ENCODE measurements at regions not wholly inside any gene's neighbourhood (a gene's known extent, or its start where the extent isn't known, plus 50 kb on each side); places are given as distances from the start of the nearest gene placed in this dataset.

DNA sequence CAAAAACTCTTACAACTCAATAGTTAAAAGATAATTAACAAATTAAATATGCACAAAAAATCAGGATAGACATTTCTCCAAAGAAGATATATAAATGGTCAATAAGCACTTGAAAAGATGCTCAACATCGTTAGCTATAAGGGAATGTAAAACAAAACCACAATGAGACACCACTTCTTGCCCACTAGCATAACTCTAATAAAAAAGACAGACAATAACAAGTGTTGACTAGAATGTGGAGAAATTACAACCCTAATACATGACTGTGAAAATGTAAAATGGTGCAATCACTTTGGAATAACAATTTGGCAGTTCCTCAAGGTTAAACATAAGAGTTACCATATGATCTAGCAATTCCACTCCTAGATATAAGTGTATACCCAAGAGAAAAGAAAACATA is 74.3 kb upstream of the PCGF5 start:
- Histone ChIP-seq H3K36me3 (ENCODE audit: control insufficient read depth, insufficient read depth, low read length) (no peaks in the 10 kb centered on the region), H3K4me1 (ENCODE audit: control insufficient read depth, insufficient read depth, low read length) (no peaks in the 10 kb centered on the region), H3K27ac (ENCODE audit: low read length) (no peak overlapping the region), H3K9me3 (ENCODE audit: control insufficient read depth, insufficient read depth, low read length) (no peaks in the 10 kb centered on the region), H3K27me3 (ENCODE audit: control insufficient read depth, insufficient read depth, low read length) (no peaks in the 10 kb centered on the region), H3K4me3 (ENCODE audit: low read length) (no peak overlapping the region)
- WGBS (ENCODE audit: insufficient coverage) = no CpG with 5 or more reads among the region's 1 CpG
- Mint-ChIP-seq H3K4me1 (no peaks in the 10 kb centered on the region), H3K9me3 (no peaks in the 10 kb centered on the region), H3K27me3 (ENCODE audit: low read depth in 2 of 2) (peaks cover 21 to 22% of the 10 kb centered on the region in 2 donors), H3K4me3 (no peak overlapping the region), H3K36me3 (no peaks in the 10 kb centered on the region), H3K27ac (no peak overlapping the region)
- ATAC-seq (no peak), DNase-seq (no peak)
- TF ChIP-seq, protein P1, sequence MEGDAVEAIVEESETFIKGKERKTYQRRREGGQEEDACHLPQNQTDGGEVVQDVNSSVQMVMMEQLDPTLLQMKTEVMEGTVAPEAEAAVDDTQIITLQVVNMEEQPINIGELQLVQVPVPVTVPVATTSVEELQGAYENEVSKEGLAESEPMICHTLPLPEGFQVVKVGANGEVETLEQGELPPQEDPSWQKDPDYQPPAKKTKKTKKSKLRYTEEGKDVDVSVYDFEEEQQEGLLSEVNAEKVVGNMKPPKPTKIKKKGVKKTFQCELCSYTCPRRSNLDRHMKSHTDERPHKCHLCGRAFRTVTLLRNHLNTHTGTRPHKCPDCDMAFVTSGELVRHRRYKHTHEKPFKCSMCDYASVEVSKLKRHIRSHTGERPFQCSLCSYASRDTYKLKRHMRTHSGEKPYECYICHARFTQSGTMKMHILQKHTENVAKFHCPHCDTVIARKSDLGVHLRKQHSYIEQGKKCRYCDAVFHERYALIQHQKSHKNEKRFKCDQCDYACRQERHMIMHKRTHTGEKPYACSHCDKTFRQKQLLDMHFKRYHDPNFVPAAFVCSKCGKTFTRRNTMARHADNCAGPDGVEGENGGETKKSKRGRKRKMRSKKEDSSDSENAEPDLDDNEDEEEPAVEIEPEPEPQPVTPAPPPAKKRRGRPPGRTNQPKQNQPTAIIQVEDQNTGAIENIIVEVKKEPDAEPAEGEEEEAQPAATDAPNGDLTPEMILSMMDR (IDR thresholded peaks at IDR 0.05) = no peak
- intact Hi-C loops (cut with micrococcal nuclease) = no loop called here

DNA sequence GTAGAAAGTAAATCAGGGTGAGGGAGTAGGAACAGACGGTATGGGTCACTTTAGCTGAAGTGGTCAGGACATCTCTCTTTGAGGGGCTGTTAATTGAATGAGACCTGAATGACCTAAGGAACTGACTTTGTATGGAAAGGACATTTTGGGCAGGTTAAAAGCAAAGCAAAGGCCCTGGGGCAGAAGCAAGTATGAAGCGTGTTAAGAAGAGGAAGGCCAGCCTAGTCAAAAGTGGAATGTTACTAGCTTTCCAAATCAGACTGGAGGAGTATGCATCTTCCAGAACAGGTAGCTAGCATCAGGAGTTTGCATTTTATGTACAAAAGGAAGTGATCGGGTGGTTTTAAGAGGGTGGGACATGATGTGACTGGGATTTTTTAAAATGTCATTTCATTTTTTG is 70.9 kb upstream of the PCGF5 start:
- DNase-seq (no peak), ATAC-seq (no peak)
- no peaks in the 10 kb centered on the region for H3K9me3 Mint-ChIP-seq
- TF ChIP-seq, protein P1 (IDR thresholded peaks at IDR 0.05) = no peak
- H3K4me1 Mint-ChIP-seq = no peaks in the 10 kb centered on the region
- Histone ChIP-seq H3K9me3 (ENCODE audit: control insufficient read depth, insufficient read depth, low read length) (no peaks in the 10 kb centered on the region), H3K27ac (ENCODE audit: low read length) (no peak overlapping the region), H3K27me3 (ENCODE audit: control insufficient read depth, insufficient read depth, low read length) (no peaks in the 10 kb centered on the region), H3K4me3 (ENCODE audit: low read length) (no peak overlapping the region), H3K4me1 (ENCODE audit: control insufficient read depth, insufficient read depth, low read length) (no peaks in the 10 kb centered on the region), H3K36me3 (ENCODE audit: control insufficient read depth, insufficient read depth, low read length) (no peaks in the 10 kb centered on the region)
- H3K27me3 Mint-ChIP-seq (ENCODE audit: low read depth in 2 of 2) = peaks cover 19 to 21% of the 10 kb centered on the region in 2 donors
- intact Hi-C loops (cut with micrococcal nuclease) = no loop called here
- WGBS (ENCODE audit: insufficient coverage) = 95% methylated on average over 3 of the region's 3 CpGs
- no peaks in the 10 kb centered on the region for H3K36me3 Mint-ChIP-seq
- no peak overlapping the region for H3K4me3 Mint-ChIP-seq
- H3K27ac Mint-ChIP-seq = no peak overlapping the region

DNA sequence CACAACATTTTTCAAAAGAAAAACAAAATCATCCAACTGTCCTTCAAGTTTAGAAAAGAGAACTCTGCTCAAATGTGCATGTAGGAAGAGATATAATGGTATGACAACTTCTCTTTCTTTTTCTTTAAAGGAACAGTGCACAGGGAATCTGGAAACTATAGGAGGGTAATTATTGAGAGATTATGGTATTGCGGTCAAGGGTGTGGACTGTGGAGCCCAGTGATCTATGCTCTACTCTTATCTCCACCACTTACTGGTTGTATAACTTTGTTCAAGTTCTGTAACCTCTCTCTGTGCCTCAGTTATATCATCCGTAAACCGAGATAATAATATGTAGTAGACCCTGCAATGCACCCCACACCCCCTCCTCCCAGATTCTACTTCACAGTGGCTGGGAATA is 69.8 kb upstream of the PCGF5 start:
- TF ChIP-seq, protein P1 (IDR thresholded peaks at IDR 0.05) = no peak
- Mint-ChIP-seq H3K9me3 (no peaks in the 10 kb centered on the region), H3K27me3 (ENCODE audit: low read depth in 2 of 2) (peaks cover 13 to 19% of the 10 kb centered on the region in 2 donors), H3K36me3 (no peaks in the 10 kb centered on the region), H3K27ac (no peak overlapping the region), H3K4me1 (no peaks in the 10 kb centered on the region), H3K4me3 (no peak overlapping the region)
- Histone ChIP-seq H3K36me3 (ENCODE audit: control insufficient read depth, insufficient read depth, low read length) (no peaks in the 10 kb centered on the region), H3K27me3 (ENCODE audit: control insufficient read depth, insufficient read depth, low read length) (no peaks in the 10 kb centered on the region), H3K27ac (ENCODE audit: low read length) (no peak overlapping the region), H3K9me3 (ENCODE audit: control insufficient read depth, insufficient read depth, low read length) (no peaks in the 10 kb centered on the region), H3K4me1 (ENCODE audit: control insufficient read depth, insufficient read depth, low read length) (no peaks in the 10 kb centered on the region), H3K4me3 (ENCODE audit: low read length) (no peak overlapping the region)
- intact Hi-C loops (cut with micrococcal nuclease) = no loop called here
- 100% methylated on average over 2 of the region's 3 CpGs for WGBS (ENCODE audit: insufficient coverage)
- DNase-seq = no peak
- no peak for ATAC-seq

DNA sequence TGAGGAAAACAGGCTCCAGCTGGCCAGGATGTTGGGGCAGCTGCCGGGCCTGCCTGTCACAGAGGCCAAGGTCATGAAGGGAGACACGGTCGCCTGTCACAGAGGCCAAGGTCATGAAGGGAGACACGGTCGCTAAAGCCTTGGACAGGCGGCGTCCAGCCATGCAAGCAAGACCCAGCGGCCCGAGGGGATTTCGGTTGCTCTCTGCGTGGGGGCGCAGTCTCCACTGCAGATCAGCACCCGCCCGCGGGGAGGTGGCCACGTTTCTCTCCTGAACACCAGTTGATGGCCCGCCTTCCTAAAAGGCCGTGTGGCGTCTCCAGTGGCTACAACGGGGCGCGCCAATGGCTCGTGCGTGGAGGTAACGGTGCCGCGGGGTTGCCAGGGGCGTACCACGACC is 67.0 kb upstream of the PCGF5 start:
- Histone ChIP-seq H3K27me3 (ENCODE audit: control insufficient read depth, insufficient read depth, low read length) (no peaks in the 10 kb centered on the region), H3K4me3 (ENCODE audit: low read length) (no peak overlapping the region), H3K36me3 (ENCODE audit: control insufficient read depth, insufficient read depth, low read length) (no peaks in the 10 kb centered on the region), H3K9me3 (ENCODE audit: control insufficient read depth, insufficient read depth, low read length) (no peaks in the 10 kb centered on the region), H3K27ac (ENCODE audit: low read length) (no peak overlapping the region), H3K4me1 (ENCODE audit: control insufficient read depth, insufficient read depth, low read length) (no peaks in the 10 kb centered on the region)
- Mint-ChIP-seq H3K27me3 (ENCODE audit: low read depth in 2 of 2) (peaks cover 6 to 16% of the 10 kb centered on the region in 2 donors), H3K27ac (no peak overlapping the region), H3K4me3 (no peak overlapping the region), H3K36me3 (no peaks in the 10 kb centered on the region), H3K9me3 (no peaks in the 10 kb centered on the region), H3K4me1 (no peaks in the 10 kb centered on the region)
- WGBS (ENCODE audit: insufficient coverage) = 98% methylated on average over 29 of the region's 29 CpGs
- ATAC-seq (no peak), DNase-seq (no peak)
- intact Hi-C loops (cut with micrococcal nuclease) = no loop called here
- TF ChIP-seq, protein P1 (IDR thresholded peaks at IDR 0.05) = no peak
